ENCODE measurements at regions not wholly inside any gene's neighbourhood (a gene's known extent, or its start where the extent isn't known, plus 50 kb on each side); places are given as distances from the start of the nearest gene placed in this dataset.

- H3K27ac ChIP-seq (ENCODE audit: low read length), result no peak overlapping the region
- H3K79me2 ChIP-seq (ENCODE audit: low read length), result no peaks in the 10 kb centered on the region
- no peaks in the 10 kb centered on the region for H4K20me1 ChIP-seq (ENCODE audit: insufficient read depth, low read depth, low read length)
- no peak overlapping the region for H3K9ac ChIP-seq (ENCODE audit: low read length)
- H3K4me2 ChIP-seq (ENCODE audit: low read depth, low read length, poor library complexity, severe bottlenecking), result no peak overlapping the region
- no peaks in the 10 kb centered on the region for H3K27me3 ChIP-seq (ENCODE audit: low read length)
- no peaks in the 10 kb centered on the region for H3K9me3 ChIP-seq (ENCODE audit: low read length)
- no peak overlapping the region for H3K4me3 ChIP-seq (ENCODE audit: low read length)
- H3K9me2 ChIP-seq (replicated peaks; ENCODE audit: insufficient read depth, low read length), result no peaks in the 10 kb centered on the region
- no peaks in the 10 kb centered on the region for H3K4me1 ChIP-seq (ENCODE audit: low read length)
- H3K36me3 ChIP-seq (ENCODE audit: insufficient read depth, low read length), result no peaks in the 10 kb centered on the region
- no peak overlapping the region for H2AFZ ChIP-seq (ENCODE audit: low read length)
- no peak for DNase-seq
Observed at GRCh38 chr9:96160866-96161265, 141.1 kb downstream of the HSD17B3 start.

DNA sequence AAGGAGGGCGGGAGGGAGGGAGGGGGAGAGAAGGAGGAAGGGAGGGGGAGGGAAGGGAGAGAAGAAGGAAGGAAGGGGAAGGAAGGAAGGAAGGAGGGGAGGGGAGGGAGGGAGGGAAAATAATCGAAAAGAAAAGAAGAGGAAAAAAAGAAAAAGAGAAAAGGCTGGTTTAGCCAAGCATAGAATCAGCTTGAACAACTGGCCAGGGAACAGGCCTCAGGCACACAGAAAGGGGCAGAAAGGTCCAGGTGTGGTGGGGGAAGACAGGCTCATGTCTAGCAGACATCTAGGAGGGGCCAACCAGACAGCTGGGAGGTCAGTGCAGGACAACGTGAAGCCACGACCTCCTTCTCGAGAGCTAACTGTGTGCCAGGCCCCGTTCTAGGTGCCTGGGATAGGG, 141.8 kb downstream of the HSD17B3 start:
- no peak overlapping the region for H3K27ac ChIP-seq (ENCODE audit: low read length)
- no peaks in the 10 kb centered on the region for H3K36me3 ChIP-seq (ENCODE audit: insufficient read depth, low read length)
- no peak overlapping the region for H3K9ac ChIP-seq (ENCODE audit: low read length)
- H3K79me2 ChIP-seq (ENCODE audit: low read length), result no peaks in the 10 kb centered on the region
- H3K27me3 ChIP-seq (ENCODE audit: low read length), result no peaks in the 10 kb centered on the region
- H3K4me2 ChIP-seq (ENCODE audit: low read depth, low read length, poor library complexity, severe bottlenecking), result no peak overlapping the region
- H3K9me3 ChIP-seq (ENCODE audit: low read length), result no peaks in the 10 kb centered on the region
- no peaks in the 10 kb centered on the region for H4K20me1 ChIP-seq (ENCODE audit: insufficient read depth, low read depth, low read length)
- H3K4me1 ChIP-seq (ENCODE audit: low read length), result no peaks in the 10 kb centered on the region
- no peak for DNase-seq
- no peaks in the 10 kb centered on the region for H3K9me2 ChIP-seq (replicated peaks; ENCODE audit: insufficient read depth, low read length)
- H3K4me3 ChIP-seq (ENCODE audit: low read length), result no peak overlapping the region
- no peak overlapping the region for H2AFZ ChIP-seq (ENCODE audit: low read length)

- no peak overlapping the region for H2AFZ ChIP-seq (ENCODE audit: low read length)
- no peaks in the 10 kb centered on the region for H3K27me3 ChIP-seq (ENCODE audit: low read length)
Observed at GRCh38 chr9:96159596-96159995, 142.4 kb downstream of the HSD17B3 start.

GRCh38 chr9:96158909-96159575, 142.9 kb downstream of the HSD17B3 start:
- Histone ChIP-seq H2AFZ (ENCODE audit: low read length) (no peak overlapping the region), H3K9ac (ENCODE audit: low read length) (no peak overlapping the region), H3K4me2 (ENCODE audit: low read depth, low read length, poor library complexity, severe bottlenecking) (no peak overlapping the region), H3K79me2 (ENCODE audit: low read length) (no peaks in the 10 kb centered on the region), H3K9me3 (ENCODE audit: low read length) (no peaks in the 10 kb centered on the region), H4K20me1 (ENCODE audit: insufficient read depth, low read depth, low read length) (no peaks in the 10 kb centered on the region), H3K4me1 (ENCODE audit: low read length) (no peaks in the 10 kb centered on the region), H3K27me3 (ENCODE audit: low read length) (no peaks in the 10 kb centered on the region), H3K4me3 (ENCODE audit: low read length) (no peak overlapping the region), H3K27ac (ENCODE audit: low read length) (no peak overlapping the region), H3K36me3 (ENCODE audit: insufficient read depth, low read length) (no peaks in the 10 kb centered on the region), H3K9me2 (replicated peaks; ENCODE audit: insufficient read depth, low read length) (no peaks in the 10 kb centered on the region)
- no peak for DNase-seq

More at GRCh38 chr9:96159596-96159995, 142.4 kb downstream of the HSD17B3 start:
- H3K9me3 ChIP-seq (ENCODE audit: low read length), result no peaks in the 10 kb centered on the region
- no peak overlapping the region for H3K4me2 ChIP-seq (ENCODE audit: low read depth, low read length, poor library complexity, severe bottlenecking)
- H3K27ac ChIP-seq (ENCODE audit: low read length), result no peak overlapping the region
- no peak for DNase-seq
- no peaks in the 10 kb centered on the region for H3K79me2 ChIP-seq (ENCODE audit: low read length)
- H3K9ac ChIP-seq (ENCODE audit: low read length), result no peak overlapping the region
- no peaks in the 10 kb centered on the region for H3K36me3 ChIP-seq (ENCODE audit: insufficient read depth, low read length)
- H3K4me3 ChIP-seq (ENCODE audit: low read length), result no peak overlapping the region
- no peaks in the 10 kb centered on the region for H3K4me1 ChIP-seq (ENCODE audit: low read length)
- no peaks in the 10 kb centered on the region for H4K20me1 ChIP-seq (ENCODE audit: insufficient read depth, low read depth, low read length)
- no peaks in the 10 kb centered on the region for H3K9me2 ChIP-seq (replicated peaks; ENCODE audit: insufficient read depth, low read length)

GRCh38 chr9:96158147-96158546, 143.8 kb downstream of the HSD17B3 start:
- no peak overlapping the region for H3K4me3 ChIP-seq (ENCODE audit: low read length)
- DNase-seq, result no peak
- H3K9me2 ChIP-seq (replicated peaks; ENCODE audit: insufficient read depth, low read length), result no peaks in the 10 kb centered on the region
- no peaks in the 10 kb centered on the region for H3K36me3 ChIP-seq (ENCODE audit: insufficient read depth, low read length)
- no peaks in the 10 kb centered on the region for H3K27me3 ChIP-seq (ENCODE audit: low read length)
- H3K9ac ChIP-seq (ENCODE audit: low read length), result no peak overlapping the region
- no peaks in the 10 kb centered on the region for H4K20me1 ChIP-seq (ENCODE audit: insufficient read depth, low read depth, low read length)
- no peaks in the 10 kb centered on the region for H3K4me1 ChIP-seq (ENCODE audit: low read length)
- H3K9me3 ChIP-seq (ENCODE audit: low read length), result no peaks in the 10 kb centered on the region
- no peak overlapping the region for H2AFZ ChIP-seq (ENCODE audit: low read length)
- H3K4me2 ChIP-seq (ENCODE audit: low read depth, low read length, poor library complexity, severe bottlenecking), result no peak overlapping the region
- H3K79me2 ChIP-seq (ENCODE audit: low read length), result no peaks in the 10 kb centered on the region
- H3K27ac ChIP-seq (ENCODE audit: low read length), result no peak overlapping the region

DNA sequence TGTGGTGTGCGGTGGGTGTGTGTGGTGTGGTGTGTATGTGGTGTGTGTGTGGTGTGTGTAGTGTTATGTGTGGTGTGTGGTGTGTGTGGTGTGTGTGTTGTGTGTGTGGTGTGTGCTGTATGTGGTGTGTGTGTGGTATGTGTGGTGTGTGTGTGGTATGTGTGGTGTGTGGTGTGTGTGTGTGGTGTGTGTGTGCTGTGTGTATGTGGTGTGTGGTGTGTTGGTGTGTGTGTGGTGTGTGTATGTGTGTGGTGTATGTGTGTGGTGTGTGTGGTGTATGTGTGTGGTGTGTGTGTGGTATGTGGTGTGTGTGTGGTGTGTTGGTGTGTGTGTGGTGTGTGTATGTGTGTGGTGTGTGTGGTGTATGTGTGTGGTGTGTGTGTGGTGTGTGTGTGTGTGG, 144.3 kb downstream of the HSD17B3 start:
- Histone ChIP-seq H3K9ac (ENCODE audit: low read length) (no peak overlapping the region), H3K4me1 (ENCODE audit: low read length) (no peaks in the 10 kb centered on the region), H3K79me2 (ENCODE audit: low read length) (no peaks in the 10 kb centered on the region), H3K9me3 (ENCODE audit: low read length) (no peaks in the 10 kb centered on the region), H3K27me3 (ENCODE audit: low read length) (no peaks in the 10 kb centered on the region), H2AFZ (ENCODE audit: low read length) (no peak overlapping the region), H3K36me3 (ENCODE audit: insufficient read depth, low read length) (no peaks in the 10 kb centered on the region), H4K20me1 (ENCODE audit: insufficient read depth, low read depth, low read length) (no peaks in the 10 kb centered on the region), H3K4me2 (ENCODE audit: low read depth, low read length, poor library complexity, severe bottlenecking) (no peak overlapping the region), H3K9me2 (replicated peaks; ENCODE audit: insufficient read depth, low read length) (no peaks in the 10 kb centered on the region), H3K4me3 (ENCODE audit: low read length) (no peak overlapping the region), H3K27ac (ENCODE audit: low read length) (no peak overlapping the region)
- no peak for DNase-seq

GRCh38 chr9:96156171-96156974, 145.6 kb downstream of the HSD17B3 start:
- no peak for DNase-seq
- Histone ChIP-seq H4K20me1 (ENCODE audit: insufficient read depth, low read depth, low read length) (no peaks in the 10 kb centered on the region), H3K9ac (ENCODE audit: low read length) (no peak overlapping the region), H3K9me3 (ENCODE audit: low read length) (no peaks in the 10 kb centered on the region), H3K79me2 (ENCODE audit: low read length) (no peaks in the 10 kb centered on the region), H3K4me2 (ENCODE audit: low read depth, low read length, poor library complexity, severe bottlenecking) (no peak overlapping the region), H3K27ac (ENCODE audit: low read length) (no peak overlapping the region), H3K36me3 (ENCODE audit: insufficient read depth, low read length) (no peaks in the 10 kb centered on the region), H3K4me3 (ENCODE audit: low read length) (no peak overlapping the region), H2AFZ (ENCODE audit: low read length) (no peak overlapping the region), H3K27me3 (ENCODE audit: low read length) (no peaks in the 10 kb centered on the region), H3K9me2 (replicated peaks; ENCODE audit: insufficient read depth, low read length) (no peaks in the 10 kb centered on the region), H3K4me1 (ENCODE audit: low read length) (no peaks in the 10 kb centered on the region)

DNA sequence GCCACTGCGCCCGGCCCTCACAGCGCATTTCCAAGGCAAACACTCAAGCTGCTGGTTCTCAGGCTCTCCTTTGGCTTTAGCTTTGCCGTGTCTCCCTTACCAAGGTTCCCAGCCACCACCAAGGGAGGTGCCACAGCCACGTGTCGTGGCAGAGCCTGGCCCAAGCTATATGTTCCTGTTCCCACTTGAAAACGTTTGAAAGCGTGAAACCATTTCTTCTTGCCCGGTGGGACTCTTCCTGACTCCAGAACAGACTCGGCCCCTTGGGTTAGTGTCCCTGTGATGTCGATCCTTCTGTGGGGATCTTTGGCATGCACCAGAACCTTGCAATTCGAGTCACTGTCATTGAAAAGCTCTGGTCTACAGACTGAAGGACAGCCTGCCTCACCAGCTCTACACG, 147.9 kb downstream of the HSD17B3 start:
- Histone ChIP-seq H3K9me3 (ENCODE audit: low read length) (no peaks in the 10 kb centered on the region), H3K27ac (ENCODE audit: low read length) (no peak overlapping the region), H3K79me2 (ENCODE audit: low read length) (no peaks in the 10 kb centered on the region), H3K9ac (ENCODE audit: low read length) (no peak overlapping the region), H3K36me3 (ENCODE audit: insufficient read depth, low read length) (no peaks in the 10 kb centered on the region), H3K4me2 (ENCODE audit: low read depth, low read length, poor library complexity, severe bottlenecking) (no peak overlapping the region), H3K9me2 (replicated peaks; ENCODE audit: insufficient read depth, low read length) (no peaks in the 10 kb centered on the region), H3K4me3 (ENCODE audit: low read length) (no peak overlapping the region), H3K27me3 (ENCODE audit: low read length) (no peaks in the 10 kb centered on the region), H2AFZ (ENCODE audit: low read length) (no peak overlapping the region), H4K20me1 (ENCODE audit: insufficient read depth, low read depth, low read length) (no peaks in the 10 kb centered on the region), H3K4me1 (ENCODE audit: low read length) (no peaks in the 10 kb centered on the region)
- DNase-seq, result no peak

Measured in Karpas-422 (cell line).